AG09319 (cell line): ENCODE measurements at regions not wholly inside any gene's neighbourhood (a gene's known extent, or its start where the extent isn't known, plus 50 kb on each side); places are given as distances from the start of the nearest gene placed in this dataset.

ENCODE experiments used
- DNase-seq: peaks from one replicate; pipeline ENCODE4 v3.0.0-alpha.2; 2010; ENCODE audit warnings: low read depth; ENCODE audit errors: extremely low read depth
- CTCF ChIP-seq: IDR thresholded peaks from 2 replicates; pipeline ENCODE4 v1.5.1; 2011; ENCODE audit warnings: low read depth, mild to moderate bottlenecking, inconsistent platforms, low read length, moderate library complexity

GRCh38 chr7:20931739-20932138 lies 145.1 kb upstream of the SP8 start:
- TF ChIP-seq CTCF, result no peak
- DNase-seq, result no peak

GRCh38 chr7:20932785-20933527 lies 146.3 kb upstream of the SP8 start:
- DNase-seq, result no peak
- TF ChIP-seq CTCF, result no peak

GRCh38 chr7:20945451-20945850 lies 158.8 kb upstream of the SP8 start:
- DNase-seq, result no peak
- no peak for TF ChIP-seq CTCF

GRCh38 chr7:20952916-20953315 lies 166.2 kb upstream of the SP8 start:
- no peak for TF ChIP-seq CTCF
- no peak for DNase-seq

GRCh38 chr7:20954711-20955619 lies 168.3 kb upstream of the SP8 start:
- no peak for TF ChIP-seq CTCF
- no peak for DNase-seq

- TF ChIP-seq CTCF, result no peak
- no peak for DNase-seq
These were observed 171.9 kb upstream of the SP8 start for GRCh38 chr7:20958572-20958971.

GRCh38 chr7:20959281-20959680 lies 172.6 kb upstream of the SP8 start:
- no peak for TF ChIP-seq CTCF
- DNase-seq, result no peak
